Natural killer cell (primary cell): ENCODE measurements at regions not wholly inside any gene's neighbourhood (a gene's known extent, or its start where the extent isn't known, plus 50 kb on each side); places are given as distances from the start of the nearest gene placed in this dataset.
A peak's percentile ranks its signal among the peaks of the same experiment; 100 is the strongest.

Experiments
- ATAC-seq, 3 donors: fragments of 150-1000 bp in 2 of 3; fragments of 200-7000 bp in 1 of 3; cut with Tn5 transposase; 1 replicate in 1 of 3; 2 replicates in 2 of 3; pipeline ENCODE4 v1.10.0; 2021; ENCODE audit warnings: mild to moderate bottlenecking in 2 of 3, moderate library complexity in 2 of 3
- DNase-seq, 2 donors: peaks; one replicate each; pipeline versions ENCODE4 v3.0.0 to v3.0.0-alpha.2; 2013 to 2021; ENCODE audit warnings: mixed read lengths in 1 of 2
- H3K27ac ChIP-seq: one replicate; pipeline ENCODE4 v1.5.1; 2013; ENCODE audit warnings: mild to moderate bottlenecking, low read length
- H3K27me3 ChIP-seq: one replicate; pipeline ENCODE4 v1.6.1; 2013; ENCODE audit warnings: low read length; ENCODE audit not compliant: control insufficient read depth, insufficient read depth
- H3K36me3 ChIP-seq: one replicate; pipeline ENCODE4 v1.6.1; 2013; ENCODE audit warnings: low read length; ENCODE audit not compliant: control insufficient read depth, insufficient read depth
- H3K4me1 ChIP-seq: one replicate; pipeline ENCODE4 v1.6.1; 2013; ENCODE audit warnings: low read length; ENCODE audit not compliant: control insufficient read depth, insufficient read depth
- H3K4me3 ChIP-seq: one replicate; pipeline ENCODE4 v1.5.1; 2013; ENCODE audit warnings: low read length
- H3K9me3 ChIP-seq: one replicate; pipeline ENCODE4 v1.6.1; 2013; ENCODE audit warnings: low read length; ENCODE audit not compliant: control insufficient read depth, insufficient read depth
- H3K27ac Mint-ChIP-seq, 2 donors: one replicate each; pipeline ENCODE4 v1.8.0; 2022; ENCODE audit warnings: mild to moderate bottlenecking in 2 of 2, mixed read lengths in 2 of 2, moderate library complexity in 1 of 2
- H3K27me3 Mint-ChIP-seq, 2 donors: one replicate each; pipeline ENCODE4 v1.8.0; 2022; ENCODE audit warnings: low read depth in 2 of 2, mixed read lengths in 2 of 2
- H3K36me3 Mint-ChIP-seq: one replicate; pipeline ENCODE4 v1.8.0; 2022; ENCODE audit warnings: mixed read lengths
- H3K4me1 Mint-ChIP-seq, 2 donors: one replicate each; pipeline ENCODE4 v1.8.0; 2022; ENCODE audit warnings: mixed read lengths in 2 of 2
- H3K4me3 Mint-ChIP-seq: one replicate; pipeline ENCODE4 v1.8.0; 2022; ENCODE audit warnings: mild to moderate bottlenecking, moderate library complexity, mixed read lengths
- H3K9me3 Mint-ChIP-seq, 2 donors: one replicate each; pipeline ENCODE4 v1.8.0; 2022; ENCODE audit warnings: mixed read lengths in 2 of 2
- CTCF ChIP-seq: fragments of 200-600 bp; IDR thresholded peaks from one replicate; pipeline ENCODE4 v1.8.0; 2022; ENCODE audit warnings: antibody characterized with exemption
- WGBS: methylation state at CpG from one replicate; pipeline ENCODE4 v1.1.7; 2013; ENCODE audit warnings: missing lambda C conversion rate; ENCODE audit not compliant: insufficient coverage; 5-methylcytosine and 5-hydroxymethylcytosine counted together
- intact Hi-C: fragments of 100-400 bp; cut with micrococcal nuclease; formaldehyde crosslinking; loops from one replicate; pipeline ENCODE4 v1.14.2; 2022

GRCh38 chr7:142319970-142320369, 62.1 kb upstream of the PRSS58 start:
- Mint-ChIP-seq H3K27ac (no peak overlapping the region), H3K4me1 (no peaks in the 10 kb centered on the region), H3K27me3 (peaks cover 6 to 11% of the 10 kb centered on the region in 2 donors), H3K9me3 (no peaks in the 10 kb centered on the region), H3K4me3 (no peak overlapping the region), H3K36me3 (no peaks in the 10 kb centered on the region)
- TF ChIP-seq CTCF: no peak
- no peak overlapping the region for H3K27ac ChIP-seq
- intact Hi-C loops: no loop called here
- no peak overlapping the region for H3K4me3 ChIP-seq
- no peaks in the 10 kb centered on the region for H3K27me3 ChIP-seq
- ATAC-seq: peak in 1 of 3 donors; percentile 41
- 40% methylated on average over 3 of the region's 3 CpGs for WGBS
- no peaks in the 10 kb centered on the region for H3K4me1 ChIP-seq
- H3K9me3 ChIP-seq: no peaks in the 10 kb centered on the region
- H3K36me3 ChIP-seq: no peaks in the 10 kb centered on the region
- DNase-seq: peak in 1 of 2 donors; percentile 62

- intact Hi-C loops: no loop called here
- ATAC-seq: no peak
- TF ChIP-seq CTCF: no peak
- Histone ChIP-seq H3K9me3 (no peaks in the 10 kb centered on the region), H3K4me3 (no peak overlapping the region), H3K4me1 (peaks cover 15% of the 10 kb centered on the region), H3K27ac (no peak overlapping the region), H3K36me3 (no peaks in the 10 kb centered on the region), H3K27me3 (no peaks in the 10 kb centered on the region)
- no peaks in the 10 kb centered on the region for H3K9me3 Mint-ChIP-seq
- DNase-seq: no peak
- H3K27ac Mint-ChIP-seq: no peak overlapping the region
- H3K4me1 Mint-ChIP-seq: peaks cover 6 to 13% of the 10 kb centered on the region in 2 donors
- peaks cover 11 to 28% of the 10 kb centered on the region in 2 donors for H3K27me3 Mint-ChIP-seq
- H3K36me3 Mint-ChIP-seq: no peaks in the 10 kb centered on the region
- H3K4me3 Mint-ChIP-seq: no peak overlapping the region
Measured at GRCh38 chr7:142314281-142314680, 56.4 kb upstream of the PRSS58 start.

DNA sequence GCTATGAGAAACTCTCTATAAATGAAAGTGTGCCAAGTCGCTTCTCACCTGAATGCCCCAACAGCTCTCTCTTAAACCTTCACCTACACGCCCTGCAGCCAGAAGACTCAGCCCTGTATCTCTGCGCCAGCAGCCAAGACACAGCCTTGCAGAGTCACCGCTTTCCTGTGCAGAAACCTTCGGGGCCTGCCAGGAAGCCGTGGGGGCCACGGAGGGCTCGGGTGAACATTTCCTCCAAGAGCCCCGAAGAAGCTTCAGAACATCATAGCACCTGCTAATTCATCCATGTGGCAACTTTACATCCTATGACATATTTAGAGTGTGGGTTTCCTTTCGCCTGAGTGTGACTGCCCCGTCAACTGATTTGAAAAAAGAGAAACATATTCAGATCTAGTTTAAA, 55.7 kb upstream of the PRSS58 start:
- Histone ChIP-seq H3K27me3 (no peaks in the 10 kb centered on the region), H3K4me1 (peaks cover 15% of the 10 kb centered on the region), H3K9me3 (no peaks in the 10 kb centered on the region), H3K27ac (no peak overlapping the region), H3K4me3 (no peak overlapping the region), H3K36me3 (no peaks in the 10 kb centered on the region)
- Mint-ChIP-seq H3K27ac (peak overlapping the region in 1 of 2 donors; percentile 57), H3K4me3 (peak overlapping the region; percentile 49), H3K9me3 (no peaks in the 10 kb centered on the region), H3K4me1 (peaks cover 6 to 13% of the 10 kb centered on the region in 2 donors), H3K27me3 (peaks cover 11 to 28% of the 10 kb centered on the region in 2 donors), H3K36me3 (no peaks in the 10 kb centered on the region)
- TF ChIP-seq CTCF: no peak
- peak; percentile 29 to 84 (median 52) for ATAC-seq
- DNase-seq: peak in 1 of 2 donors; percentile 69
- WGBS: 2% methylated on average over 10 of the region's 11 CpGs
- intact Hi-C loops: no loop called here

DNA sequence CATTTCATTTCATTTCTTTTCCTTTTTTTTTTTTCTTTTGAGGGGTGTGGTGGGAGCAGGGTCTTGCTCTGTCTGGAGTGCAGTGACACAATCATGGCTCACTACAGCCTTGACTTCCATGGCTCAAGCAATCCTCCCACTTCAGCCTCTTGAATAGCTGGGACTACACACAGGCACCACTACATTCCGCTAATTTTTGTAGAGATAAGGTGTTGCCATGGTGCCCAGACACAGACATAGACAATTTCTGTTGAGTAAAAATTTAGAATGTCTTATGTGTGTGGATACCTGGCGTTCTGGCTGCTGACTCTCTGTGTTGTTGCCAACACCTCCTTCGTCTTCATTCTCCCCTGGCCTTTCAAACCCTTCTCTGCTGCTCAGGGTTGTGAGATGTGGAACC, 54.0 kb upstream of the PRSS58 start:
- H3K4me3 Mint-ChIP-seq: no peak overlapping the region
- ATAC-seq: no peak

More for the DNA sequence above, 54.0 kb upstream of the PRSS58 start:
- Histone ChIP-seq H3K27me3 (no peaks in the 10 kb centered on the region), H3K9me3 (no peaks in the 10 kb centered on the region), H3K36me3 (no peaks in the 10 kb centered on the region), H3K4me1 (peaks cover 15% of the 10 kb centered on the region), H3K4me3 (no peak overlapping the region), H3K27ac (no peak overlapping the region)
- TF ChIP-seq CTCF: no peak
- no peak for DNase-seq
- H3K9me3 Mint-ChIP-seq: no peaks in the 10 kb centered on the region
- WGBS: 82% methylated on average over 3 of the region's 3 CpGs
- intact Hi-C loops: no loop called here
- peaks cover 6 to 13% of the 10 kb centered on the region in 2 donors for H3K4me1 Mint-ChIP-seq
- H3K27ac Mint-ChIP-seq: no peak overlapping the region
- H3K36me3 Mint-ChIP-seq: no peaks in the 10 kb centered on the region
- peaks cover 7 to 28% of the 10 kb centered on the region in 2 donors for H3K27me3 Mint-ChIP-seq
